ENCODE measurements at regions not wholly inside any gene's neighbourhood (a gene's known extent, or its start where the extent isn't known, plus 50 kb on each side); places are given as distances from the start of the nearest gene placed in this dataset.

DNA sequence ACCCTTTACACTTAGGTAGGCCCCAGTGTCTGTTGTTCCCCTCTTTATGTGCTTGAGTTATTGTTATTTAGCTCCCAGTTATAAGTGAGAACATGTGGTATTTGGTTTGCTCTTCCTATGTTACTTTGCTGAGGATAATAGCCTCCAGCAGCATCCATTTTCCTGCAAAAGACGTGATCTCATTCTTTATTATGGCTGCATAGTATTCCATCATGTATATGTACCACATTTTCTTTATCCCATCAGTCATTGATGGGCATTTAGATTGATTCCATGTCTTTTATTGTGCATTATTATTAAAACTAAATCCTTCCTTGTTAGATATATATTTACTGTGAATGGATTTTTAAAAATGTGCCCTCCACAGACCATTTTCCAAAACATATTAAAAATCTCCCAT, 1137.3 kb upstream of the ADGRB3 start (continued):
- TF ChIP-seq KDM5A (IDR thresholded peaks at IDR 0.05; ENCODE audit: low read length) (no peak), TEAD4 (IDR thresholded peaks at IDR 0.05; ENCODE audit: low read depth, low read length) (no peak)

All from H1 (cell line).